ENCODE measurements at regions not wholly inside any gene's neighbourhood (a gene's known extent, or its start where the extent isn't known, plus 50 kb on each side); places are given as distances from the start of the nearest gene placed in this dataset.

DNA sequence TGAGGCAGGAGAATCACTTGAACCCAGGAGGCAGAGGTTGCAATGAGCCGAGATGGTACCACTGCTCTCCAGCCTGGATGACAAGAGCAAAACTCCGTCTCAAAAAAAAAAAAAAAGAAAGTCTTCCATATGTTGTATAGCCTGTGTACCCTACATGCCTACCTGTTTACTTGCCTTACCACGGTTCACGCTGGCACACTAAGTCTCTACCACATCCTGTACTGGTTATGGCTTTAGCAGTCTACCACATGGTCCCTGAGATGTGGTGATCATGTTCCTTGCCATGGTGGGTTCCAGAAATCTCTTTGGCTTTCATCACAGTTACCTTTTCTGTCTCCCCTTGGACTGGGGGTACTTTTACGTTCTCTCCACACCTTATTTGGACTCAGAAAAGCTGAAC lies 63.8 kb upstream of the TBC1D5 start:
- H3K4me1 ChIP-seq (ENCODE audit: control insufficient read depth in 2 of 3, insufficient read depth in 2 of 3, low read depth in 1 of 3, low read length in 3 of 3): no peaks in the 10 kb centered on the region
- H3K36me3 ChIP-seq (ENCODE audit: control insufficient read depth in 2 of 3, insufficient read depth in 3 of 3, low read length in 3 of 3): no peaks in the 10 kb centered on the region
- no peak overlapping the region for H3K4me3 ChIP-seq (ENCODE audit: low read length in 3 of 3)
- intact Hi-C loops (cut with DNase I): no loop called here
- no peaks in the 10 kb centered on the region for H3K9me3 ChIP-seq (ENCODE audit: control insufficient read depth in 2 of 3, insufficient read depth in 1 of 3, low read length in 3 of 3)
- no peak overlapping the region for H3K9ac ChIP-seq (ENCODE audit: low read length in 3 of 3)
- no peaks in the 10 kb centered on the region for H3K27me3 ChIP-seq (ENCODE audit: control insufficient read depth, insufficient read depth, low read length)
- FAIRE-seq: no peak
- DNase-seq: no peak
- H3K27ac ChIP-seq (ENCODE audit: low read depth in 2 of 2, low read length in 2 of 2): no peak overlapping the region
- TF ChIP-seq, protein P1, sequence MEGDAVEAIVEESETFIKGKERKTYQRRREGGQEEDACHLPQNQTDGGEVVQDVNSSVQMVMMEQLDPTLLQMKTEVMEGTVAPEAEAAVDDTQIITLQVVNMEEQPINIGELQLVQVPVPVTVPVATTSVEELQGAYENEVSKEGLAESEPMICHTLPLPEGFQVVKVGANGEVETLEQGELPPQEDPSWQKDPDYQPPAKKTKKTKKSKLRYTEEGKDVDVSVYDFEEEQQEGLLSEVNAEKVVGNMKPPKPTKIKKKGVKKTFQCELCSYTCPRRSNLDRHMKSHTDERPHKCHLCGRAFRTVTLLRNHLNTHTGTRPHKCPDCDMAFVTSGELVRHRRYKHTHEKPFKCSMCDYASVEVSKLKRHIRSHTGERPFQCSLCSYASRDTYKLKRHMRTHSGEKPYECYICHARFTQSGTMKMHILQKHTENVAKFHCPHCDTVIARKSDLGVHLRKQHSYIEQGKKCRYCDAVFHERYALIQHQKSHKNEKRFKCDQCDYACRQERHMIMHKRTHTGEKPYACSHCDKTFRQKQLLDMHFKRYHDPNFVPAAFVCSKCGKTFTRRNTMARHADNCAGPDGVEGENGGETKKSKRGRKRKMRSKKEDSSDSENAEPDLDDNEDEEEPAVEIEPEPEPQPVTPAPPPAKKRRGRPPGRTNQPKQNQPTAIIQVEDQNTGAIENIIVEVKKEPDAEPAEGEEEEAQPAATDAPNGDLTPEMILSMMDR (IDR thresholded peaks at IDR 0.05; ENCODE audit: borderline replicate concordance, extremely low read depth, insufficient read depth): no peak

DNA sequence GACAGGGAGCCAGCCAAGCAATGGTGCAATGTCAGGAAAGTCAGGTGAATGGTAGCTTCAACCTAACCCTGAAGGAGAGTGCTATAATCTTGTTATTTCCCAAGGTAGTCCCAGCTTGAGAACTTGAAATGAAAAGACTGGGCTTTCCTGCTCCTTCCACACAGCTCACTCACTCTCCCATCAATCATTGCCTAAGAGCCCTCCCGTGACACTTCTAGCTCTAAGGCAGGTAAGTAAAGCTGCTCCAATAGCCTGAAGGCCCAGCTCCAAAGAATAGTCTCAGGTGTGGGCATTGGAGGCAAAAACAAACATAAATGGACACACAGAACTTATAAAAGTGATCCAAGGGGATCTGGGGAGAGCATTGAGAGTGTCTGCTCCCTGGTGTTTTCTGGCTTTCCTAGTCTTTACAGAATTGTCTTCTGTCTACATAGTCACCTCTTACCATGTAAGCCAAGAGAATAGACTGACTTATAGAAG lies 63.1 kb upstream of the TBC1D5 start:
- Histone ChIP-seq H3K4me1 (ENCODE audit: control insufficient read depth in 2 of 3, insufficient read depth in 2 of 3, low read depth in 1 of 3, low read length in 3 of 3) (no peaks in the 10 kb centered on the region), H3K27ac (ENCODE audit: low read depth in 2 of 2, low read length in 2 of 2) (no peak overlapping the region), H3K27me3 (ENCODE audit: control insufficient read depth, insufficient read depth, low read length) (no peaks in the 10 kb centered on the region), H3K4me3 (ENCODE audit: low read length in 3 of 3) (no peak overlapping the region), H3K9ac (ENCODE audit: low read length in 3 of 3) (no peak overlapping the region), H3K9me3 (ENCODE audit: control insufficient read depth in 2 of 3, insufficient read depth in 1 of 3, low read length in 3 of 3) (no peaks in the 10 kb centered on the region), H3K36me3 (ENCODE audit: control insufficient read depth in 2 of 3, insufficient read depth in 3 of 3, low read length in 3 of 3) (no peaks in the 10 kb centered on the region)
- intact Hi-C loops (cut with DNase I): no loop called here
- DNase-seq: no peak
- TF ChIP-seq, protein P1 (IDR thresholded peaks at IDR 0.05; ENCODE audit: borderline replicate concordance, extremely low read depth, insufficient read depth): no peak
- FAIRE-seq: no peak

DNA sequence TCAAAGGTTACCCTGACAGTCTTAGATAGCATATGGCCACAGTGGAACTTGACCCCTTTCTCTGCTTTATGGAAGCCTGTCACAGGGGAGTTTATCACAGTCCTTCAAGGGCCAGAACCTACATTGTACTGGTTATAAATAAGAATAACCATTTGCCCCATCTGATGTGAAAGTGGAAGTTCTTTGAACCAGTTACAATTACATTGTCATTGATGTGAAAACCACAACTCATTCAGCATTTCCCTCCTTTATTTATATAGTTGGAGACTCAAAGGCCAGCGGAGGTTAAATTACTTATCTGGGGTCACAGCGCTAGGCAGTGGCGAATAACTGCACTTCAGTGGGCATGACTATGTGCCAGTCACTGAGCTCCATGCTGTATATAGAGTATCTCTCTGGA lies 60.5 kb upstream of the TBC1D5 start:
- H3K36me3 ChIP-seq (ENCODE audit: control insufficient read depth in 2 of 3, insufficient read depth in 3 of 3, low read length in 3 of 3): no peaks in the 10 kb centered on the region
- H3K9me3 ChIP-seq (ENCODE audit: control insufficient read depth in 2 of 3, insufficient read depth in 1 of 3, low read length in 3 of 3): no peaks in the 10 kb centered on the region
- no peaks in the 10 kb centered on the region for H3K27me3 ChIP-seq (ENCODE audit: control insufficient read depth, insufficient read depth, low read length)
- FAIRE-seq: no peak
- no peak for DNase-seq
- no peak overlapping the region for H3K27ac ChIP-seq (ENCODE audit: low read depth in 2 of 2, low read length in 2 of 2)
- H3K4me3 ChIP-seq (ENCODE audit: low read length in 3 of 3): no peak overlapping the region
- H3K9ac ChIP-seq (ENCODE audit: low read length in 3 of 3): no peak overlapping the region
- TF ChIP-seq, protein P1 (IDR thresholded peaks at IDR 0.05; ENCODE audit: borderline replicate concordance, extremely low read depth, insufficient read depth): no peak
- intact Hi-C loops (cut with DNase I): no loop called here
- H3K4me1 ChIP-seq (ENCODE audit: control insufficient read depth in 2 of 3, insufficient read depth in 2 of 3, low read depth in 1 of 3, low read length in 3 of 3): no peaks in the 10 kb centered on the region

DNA sequence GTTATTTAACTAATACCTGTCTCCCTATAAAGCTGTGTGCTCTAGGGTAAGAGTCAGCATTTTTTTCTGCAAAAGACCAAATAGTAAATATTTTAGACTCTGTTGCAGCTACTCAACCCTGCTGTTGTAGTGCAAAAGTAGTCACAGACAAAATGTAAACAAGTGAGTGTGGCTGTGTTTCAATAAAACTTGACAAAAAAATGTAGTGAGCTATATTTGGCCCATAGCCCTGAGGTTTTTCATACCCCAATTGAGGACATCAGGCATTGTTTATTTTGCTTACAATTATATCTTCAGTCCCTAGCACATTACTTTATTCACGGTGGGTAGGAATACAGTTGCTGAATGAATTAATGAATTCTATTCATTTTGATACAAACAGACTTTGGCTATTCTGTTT lies 58.7 kb upstream of the TBC1D5 start:
- Histone ChIP-seq H3K4me1 (ENCODE audit: control insufficient read depth in 2 of 3, insufficient read depth in 2 of 3, low read depth in 1 of 3, low read length in 3 of 3) (no peaks in the 10 kb centered on the region), H3K36me3 (ENCODE audit: control insufficient read depth in 2 of 3, insufficient read depth in 3 of 3, low read length in 3 of 3) (no peaks in the 10 kb centered on the region), H3K9me3 (ENCODE audit: control insufficient read depth in 2 of 3, insufficient read depth in 1 of 3, low read length in 3 of 3) (no peaks in the 10 kb centered on the region), H3K9ac (ENCODE audit: low read length in 3 of 3) (no peak overlapping the region), H3K27ac (ENCODE audit: low read depth in 2 of 2, low read length in 2 of 2) (no peak overlapping the region), H3K4me3 (ENCODE audit: low read length in 3 of 3) (no peak overlapping the region), H3K27me3 (ENCODE audit: control insufficient read depth, insufficient read depth, low read length) (no peaks in the 10 kb centered on the region)
- intact Hi-C loops (cut with DNase I): no loop called here
- FAIRE-seq (no peak), DNase-seq (no peak)
- TF ChIP-seq, protein P1 (IDR thresholded peaks at IDR 0.05; ENCODE audit: borderline replicate concordance, extremely low read depth, insufficient read depth): no peak

All from kidney (tissue), 13 donors.